Cardiac muscle cell (in vitro differentiated cells and primary cell): ENCODE measurements at regions not wholly inside any gene's neighbourhood (a gene's known extent, or its start where the extent isn't known, plus 50 kb on each side); places are given as distances from the start of the nearest gene placed in this dataset.

Source experiments
- DNase-seq, 2 donors: peaks; one replicate each; pipeline versions ENCODE4 v3.0.0 to v3.0.0-alpha.2; 2010 to 2017; ENCODE audit warnings: low read depth in 1 of 2, low spot score in 1 of 2
- H3K27ac ChIP-seq: fragments of 200-600 bp; sonication (generic); 2 replicates; pipeline ENCODE4 v1.5.1; 2016
- H3K27me3 ChIP-seq: fragments of 200-600 bp; sonication (generic); 2 replicates; pipeline ENCODE4 v1.6.0; 2016; ENCODE audit warnings: control low read depth
- H3K36me3 ChIP-seq: fragments of 200-600 bp; sonication (generic); 2 replicates; pipeline ENCODE4 v1.5.1; 2016; ENCODE audit warnings: control low read depth
- H3K4me1 ChIP-seq: fragments of 200-600 bp; sonication (generic); 2 replicates; pipeline ENCODE4 v1.8.1; 2017; ENCODE audit warnings: low read depth, mild to moderate bottlenecking, mixed run types
- H3K4me3 ChIP-seq: fragments of 200-600 bp; sonication (generic); 2 replicates; pipeline ENCODE4 v1.5.1; 2016; ENCODE audit warnings: mild to moderate bottlenecking
- H3K9me3 ChIP-seq: fragments of 200-600 bp; sonication (generic); 2 replicates; pipeline ENCODE4 v1.5.1; 2017; ENCODE audit warnings: low read depth, mild to moderate bottlenecking, control low read depth
- TF ChIP-seq, protein P1 (sequence below): IDR thresholded peaks from 2 replicates; pipeline ENCODE4 v1.5.1; 2012; ENCODE audit warnings: low read depth, mild to moderate bottlenecking, low read length

DNA sequence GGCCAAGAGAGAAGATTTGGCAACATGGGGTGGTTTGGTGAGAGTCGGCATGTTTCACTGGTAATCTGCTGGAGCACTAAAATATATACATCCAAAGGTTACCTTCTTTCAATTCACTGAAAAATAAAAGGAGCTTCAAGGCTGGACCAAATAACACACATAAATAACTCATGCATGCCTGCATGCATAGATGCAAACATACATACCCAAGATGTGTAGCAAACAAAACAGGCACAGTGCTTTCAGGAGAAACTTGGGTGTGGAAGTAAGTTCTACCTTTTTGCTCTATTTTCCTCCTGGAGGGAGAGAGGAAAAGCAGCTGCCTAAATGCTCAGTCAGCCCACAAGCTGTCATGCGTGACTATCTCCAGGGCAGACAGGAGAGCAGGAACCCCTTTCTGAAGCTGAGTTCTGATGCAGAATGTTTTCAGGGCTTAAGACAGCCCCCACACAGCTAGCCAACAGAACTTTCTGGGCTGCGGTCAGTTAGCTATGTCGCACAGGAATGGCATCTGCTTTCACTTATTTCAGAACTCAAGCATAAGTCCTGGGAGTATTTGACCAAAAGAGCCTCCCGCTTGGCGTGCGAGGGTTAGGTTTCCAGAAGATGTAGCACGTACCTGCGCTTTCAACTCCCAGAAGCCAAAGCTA, 166.2 kb downstream of the TOMM20 start:
- no peak overlapping the region for H3K4me3 ChIP-seq
- peak in 1 of 2 donors; percentile 99 for DNase-seq

DNA sequence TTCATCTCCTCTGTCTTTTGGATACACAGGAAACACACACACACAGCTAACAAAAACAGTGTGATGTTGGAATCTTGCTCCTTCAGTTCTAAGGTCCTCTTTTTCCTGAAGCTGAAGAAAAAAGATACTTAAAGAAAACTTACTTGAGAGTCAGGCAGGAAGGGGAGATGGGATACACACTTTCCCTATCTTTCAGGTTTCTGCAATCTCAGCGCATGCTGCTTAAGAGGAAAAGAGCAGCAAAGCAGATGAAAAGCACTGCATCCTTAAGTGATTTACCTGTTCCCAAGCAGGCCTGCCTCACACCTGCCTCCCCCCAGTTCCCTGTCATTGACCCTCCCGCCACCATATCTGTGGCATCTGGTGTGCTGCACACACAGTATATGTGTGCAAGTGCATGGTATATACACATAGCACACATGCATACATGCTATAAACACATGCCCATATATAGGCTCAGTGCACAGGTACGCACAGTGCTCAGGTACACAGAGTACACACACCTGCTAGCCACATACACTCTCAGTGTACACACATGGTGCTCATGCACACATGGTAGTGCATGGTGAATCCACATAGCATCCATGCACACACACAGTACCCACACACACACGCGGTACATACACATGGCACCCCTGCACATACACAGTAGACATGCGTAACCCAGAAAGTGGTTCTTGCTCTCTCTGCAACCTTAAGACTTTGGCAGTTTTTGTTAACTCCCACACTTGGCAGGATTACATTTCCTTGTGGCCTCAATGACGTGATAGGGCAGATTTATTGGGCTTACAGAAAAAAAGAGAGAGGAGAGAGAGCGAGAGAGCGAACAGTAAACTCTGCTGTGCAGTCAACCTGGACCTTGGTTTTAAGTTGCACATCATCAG, 166.9 kb downstream of the TOMM20 start:
- Histone ChIP-seq H3K27me3 (no peaks in the 10 kb centered on the region), H3K4me1 (peaks cover 30% of the 10 kb centered on the region), H3K27ac (no peak overlapping the region), H3K36me3 (no peaks in the 10 kb centered on the region), H3K4me3 (no peak overlapping the region), H3K9me3 (no peaks in the 10 kb centered on the region)
- TF ChIP-seq, protein P1, sequence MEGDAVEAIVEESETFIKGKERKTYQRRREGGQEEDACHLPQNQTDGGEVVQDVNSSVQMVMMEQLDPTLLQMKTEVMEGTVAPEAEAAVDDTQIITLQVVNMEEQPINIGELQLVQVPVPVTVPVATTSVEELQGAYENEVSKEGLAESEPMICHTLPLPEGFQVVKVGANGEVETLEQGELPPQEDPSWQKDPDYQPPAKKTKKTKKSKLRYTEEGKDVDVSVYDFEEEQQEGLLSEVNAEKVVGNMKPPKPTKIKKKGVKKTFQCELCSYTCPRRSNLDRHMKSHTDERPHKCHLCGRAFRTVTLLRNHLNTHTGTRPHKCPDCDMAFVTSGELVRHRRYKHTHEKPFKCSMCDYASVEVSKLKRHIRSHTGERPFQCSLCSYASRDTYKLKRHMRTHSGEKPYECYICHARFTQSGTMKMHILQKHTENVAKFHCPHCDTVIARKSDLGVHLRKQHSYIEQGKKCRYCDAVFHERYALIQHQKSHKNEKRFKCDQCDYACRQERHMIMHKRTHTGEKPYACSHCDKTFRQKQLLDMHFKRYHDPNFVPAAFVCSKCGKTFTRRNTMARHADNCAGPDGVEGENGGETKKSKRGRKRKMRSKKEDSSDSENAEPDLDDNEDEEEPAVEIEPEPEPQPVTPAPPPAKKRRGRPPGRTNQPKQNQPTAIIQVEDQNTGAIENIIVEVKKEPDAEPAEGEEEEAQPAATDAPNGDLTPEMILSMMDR: no peak
- DNase-seq: peak in 1 of 2 donors; percentile 95

More for the DNA sequence above, 166.2 kb downstream of the TOMM20 start:
- peak overlapping the region; percentile 77 for H3K27ac ChIP-seq
- H3K36me3 ChIP-seq: no peaks in the 10 kb centered on the region
- H3K4me1 ChIP-seq: peaks cover 23% of the 10 kb centered on the region
- H3K27me3 ChIP-seq: no peaks in the 10 kb centered on the region
- TF ChIP-seq, protein P1: no peak
- no peaks in the 10 kb centered on the region for H3K9me3 ChIP-seq

DNA sequence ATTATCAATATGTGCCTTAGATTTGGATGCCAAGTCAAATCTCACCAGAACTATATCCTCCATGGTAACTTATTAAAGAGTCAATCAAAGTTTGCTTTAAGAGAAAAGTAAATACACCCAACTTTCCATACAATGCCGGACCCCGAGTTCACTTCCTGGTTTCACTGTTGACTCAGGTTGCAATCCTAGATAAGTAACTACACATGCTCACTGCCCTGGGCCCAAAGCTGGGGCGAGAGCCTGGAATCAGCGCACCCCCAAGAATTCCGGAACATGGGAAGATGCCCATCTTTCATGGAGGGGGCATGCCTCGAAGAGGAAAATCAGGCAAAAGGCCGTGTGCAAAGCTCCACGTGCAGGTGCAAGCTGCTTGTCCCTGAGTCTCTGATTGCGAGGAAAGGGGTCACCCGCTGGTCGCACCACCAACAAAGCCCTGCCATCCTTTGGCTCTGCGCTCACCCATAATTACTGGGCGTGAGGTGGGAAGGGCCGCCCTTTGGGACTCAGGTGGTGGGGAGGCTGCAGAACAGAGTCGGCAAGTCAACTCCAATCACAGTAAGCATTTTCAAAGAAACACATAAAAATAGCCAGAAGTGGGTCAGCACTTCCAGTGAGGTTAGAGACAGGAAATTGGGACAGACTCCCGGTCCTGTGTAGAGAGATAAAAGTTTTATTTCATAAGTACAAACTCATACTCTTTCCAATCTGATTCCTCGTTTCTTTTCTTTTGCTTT, 167.7 kb downstream of the TOMM20 start:
- H3K4me1 ChIP-seq: peaks cover 30% of the 10 kb centered on the region
- H3K27ac ChIP-seq: no peak overlapping the region
- DNase-seq: peak in 1 of 2 donors; percentile 85
- no peaks in the 10 kb centered on the region for H3K27me3 ChIP-seq
- H3K9me3 ChIP-seq: no peaks in the 10 kb centered on the region
- no peak overlapping the region for H3K4me3 ChIP-seq
- no peaks in the 10 kb centered on the region for H3K36me3 ChIP-seq
- TF ChIP-seq, protein P1: no peak

DNA sequence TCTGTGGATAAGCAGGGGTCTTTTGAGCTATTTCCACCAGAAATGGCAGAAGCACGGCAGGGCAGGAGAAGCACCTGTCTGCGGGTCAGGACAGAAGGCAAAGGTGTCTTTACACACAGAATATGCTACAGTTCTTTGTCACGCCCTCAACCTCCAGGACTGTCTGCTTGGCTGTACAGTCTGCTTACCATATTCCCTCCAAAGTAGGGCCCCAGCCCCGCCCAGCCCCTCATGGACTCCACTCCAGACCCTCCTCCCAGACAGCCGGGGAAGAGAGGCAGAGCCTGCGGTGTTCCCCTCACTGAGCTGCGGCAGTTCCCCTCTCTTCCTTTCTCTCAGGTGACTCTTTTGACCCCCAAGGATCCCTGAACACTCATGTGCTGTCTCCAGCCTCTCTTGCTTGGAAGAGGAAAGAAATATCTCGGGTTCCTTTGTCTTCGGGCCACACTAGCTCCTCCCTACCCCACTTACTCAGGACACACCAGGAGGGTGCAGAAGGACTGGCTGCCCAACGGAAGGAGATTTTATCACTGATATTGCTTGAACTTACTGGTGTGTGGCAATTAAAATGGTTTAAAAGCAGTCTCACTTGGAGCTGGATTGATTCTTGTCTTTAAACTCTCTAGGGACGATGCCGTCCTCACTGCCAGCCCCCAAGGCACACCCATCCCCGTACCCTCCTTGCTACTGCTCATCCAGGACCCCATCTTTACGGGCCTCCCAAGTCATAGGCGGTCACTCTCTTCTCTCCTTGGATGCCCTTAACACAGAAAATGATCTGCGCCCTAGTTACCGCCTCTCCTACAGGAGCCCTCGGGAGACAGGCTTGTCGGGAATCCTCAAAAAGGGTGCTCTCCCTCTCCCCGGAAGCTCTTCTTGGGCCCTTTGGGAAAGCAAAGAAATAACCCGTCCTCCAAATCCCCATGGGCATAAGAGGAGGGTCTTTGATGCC, 169.7 kb downstream of the TOMM20 start:
- DNase-seq: no peak
- TF ChIP-seq, protein P1: no peak
- Histone ChIP-seq H3K27me3 (no peaks in the 10 kb centered on the region), H3K27ac (peak overlapping the region; percentile 35), H3K4me3 (no peak overlapping the region), H3K9me3 (no peaks in the 10 kb centered on the region), H3K36me3 (no peaks in the 10 kb centered on the region), H3K4me1 (peaks cover 37% of the 10 kb centered on the region)
